Panc1 (cell line): ENCODE measurements at regions not wholly inside any gene's neighbourhood (a gene's known extent, or its start where the extent isn't known, plus 50 kb on each side); places are given as distances from the start of the nearest gene placed in this dataset.

Source experiments
- ATAC-seq: fragments of 200-7000 bp; cut with Tn5 transposase; 2 replicates; pipeline ENCODE4 v1.9.1; 2020; ENCODE audit warnings: mild to moderate bottlenecking, moderate library complexity
- BruUV-seq: library from RNA; stranded (reverse); fragments of 400-500 nt; replicated peaks from 2 replicates; lab custom pipeline; 2021; lab: Mats Ljungman, UMichigan
- CTCF ChIA-PET: fragments of 300-600 bp; sonication (Branson Sonifier 250); formaldehyde crosslinking; loops from one replicate; lab custom pipeline; 2022; ENCODE audit warnings: antibody characterized with exemption; lab: Charles Lee
- POLR2A ChIA-PET: fragments of 300-600 bp; sonication (Branson Sonifier 250); formaldehyde crosslinking; loops from one replicate; lab custom pipeline; 2022; ENCODE audit warnings: antibody characterized with exemption; lab: Charles Lee
- DNase-seq: peaks from one replicate; pipeline ENCODE4 v3.0.0-alpha.2; 2010; ENCODE audit warnings: low read depth, low spot score
- H3K27ac ChIP-seq: 2 replicates; pipeline ENCODE4 v1.5.1; 2011; ENCODE audit warnings: mild to moderate bottlenecking, low read length, inconsistent platforms
- H3K27me3 ChIP-seq: fragments of 200-500 bp; sonication (Bioruptor generic); 2 replicates; pipeline ENCODE4 v1.6.0; 2014; ENCODE audit warnings: low read length, inconsistent platforms; ENCODE audit not compliant: control insufficient read depth, insufficient read depth
- H3K36me3 ChIP-seq: fragments of 200-500 bp; sonication (Bioruptor generic); 2 replicates; pipeline ENCODE4 v1.5.1; 2014; ENCODE audit warnings: inconsistent platforms, mild to moderate bottlenecking, low read length, moderate library complexity; ENCODE audit not compliant: control insufficient read depth, insufficient read depth
- H3K4me1 ChIP-seq: 2 replicates; pipeline ENCODE4 v1.5.1; 2011; ENCODE audit warnings: inconsistent platforms, mild to moderate bottlenecking, low read length, moderate library complexity; ENCODE audit not compliant: control insufficient read depth, insufficient read depth
- H3K4me3 ChIP-seq, 2 experiments: 2 replicates each; pipeline ENCODE4 v1.5.1; 2011 to 2012; ENCODE audit warnings: low read depth in 2 of 2, low read length in 2 of 2, mild to moderate bottlenecking in 2 of 2, inconsistent platforms in 1 of 2, moderate library complexity in 1 of 2
- H3K9me3 ChIP-seq: fragments of 200-500 bp; sonication (Bioruptor generic); 2 replicates; pipeline ENCODE4 v1.5.1; 2014; ENCODE audit warnings: low read depth, mild to moderate bottlenecking, inconsistent platforms, low read length, moderate library complexity; ENCODE audit not compliant: control insufficient read depth, insufficient read depth
- POLR2AphosphoS5 ChIP-seq: IDR thresholded peaks from 2 replicates; pipeline ENCODE4 v1.6.1; 2012; ENCODE audit warnings: mild to moderate bottlenecking, low read depth, low read length, moderate library complexity
- REST ChIP-seq, 2 experiments: IDR thresholded peaks; 2 replicates each; pipeline ENCODE4 v1.6.1; 2011 to 2012; ENCODE audit warnings: low read depth in 2 of 2, control low read depth in 1 of 2, low read length in 1 of 2, mild to moderate bottlenecking in 1 of 2, moderate library complexity in 1 of 2; ENCODE audit not compliant: insufficient read depth in 1 of 2
- SIN3A ChIP-seq: IDR thresholded peaks from 2 replicates; pipeline ENCODE4 v1.6.1; 2012; ENCODE audit warnings: low read depth, mild to moderate bottlenecking, low read length, moderate library complexity, borderline replicate concordance; ENCODE audit not compliant: insufficient read depth
- TCF7L2 ChIP-seq: IDR thresholded peaks from 2 replicates; pipeline ENCODE4 v1.6.1; 2011; ENCODE audit warnings: mild to moderate bottlenecking, low read depth, low read length, inconsistent platforms
- in situ Hi-C: cut with HindIII; loops from 2 replicates; pipeline ENCODE4 v1.10.0; 2016; ENCODE audit warnings: low sequenced_read_pairs, low pct_unique_long_range_greater_than_20kb
- intact Hi-C: fragments of 100-400 bp; cut with micrococcal nuclease; formaldehyde crosslinking; loops from one replicate; pipeline ENCODE4 v1.10.0; 2022; ENCODE audit not compliant: unreplicated experiment
- TF ChIP-seq, protein P1 (sequence below): fragments of 450-650 bp; IDR thresholded peaks from 2 replicates; pipeline ENCODE4 v1.5.1; 2017; ENCODE audit warnings: mild to moderate bottlenecking

DNA sequence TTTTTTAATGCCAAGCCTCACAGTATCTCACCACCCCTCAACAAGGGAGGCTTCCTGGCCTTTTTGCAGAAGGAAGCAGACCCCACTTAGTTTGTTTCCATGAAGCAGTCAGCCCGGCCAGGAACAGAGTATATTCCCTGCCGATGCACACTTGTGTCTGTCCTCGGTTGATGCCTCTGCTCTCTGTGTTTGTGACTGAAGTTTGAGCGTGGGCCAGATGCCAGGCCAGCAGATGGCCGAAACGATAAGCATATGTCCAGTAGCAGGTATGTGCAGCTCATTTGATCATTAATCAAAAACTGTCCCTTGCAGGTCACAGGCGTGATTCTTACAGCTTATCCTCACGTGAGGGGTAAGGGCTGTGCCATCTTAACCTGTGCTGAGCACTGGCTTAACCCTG is 144.0 kb downstream of the IRS2 start:
- CTCF ChIA-PET, result no interaction called here

DNA sequence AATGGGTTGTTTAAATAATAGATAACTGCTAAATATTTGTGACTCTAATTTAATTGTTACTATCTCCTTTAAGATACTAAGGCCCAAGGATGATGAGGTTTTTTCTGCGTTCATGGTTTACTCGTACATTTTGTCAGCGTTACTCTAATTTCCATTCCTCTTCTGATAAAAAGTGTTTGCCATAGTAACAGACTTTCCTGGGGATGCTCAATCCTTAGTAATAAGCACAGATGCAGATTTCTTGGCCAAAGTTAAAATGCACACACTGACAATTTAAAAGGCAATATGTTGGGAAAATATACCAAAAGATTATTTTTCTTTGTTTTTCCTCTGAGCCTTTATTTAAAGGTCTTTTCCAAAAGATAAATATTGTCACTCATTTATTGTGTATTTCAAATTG is 149.6 kb downstream of the IRS2 start:
- BruUV-seq, result no TSS peak
- CTCF ChIA-PET, result no interaction called here

More for the DNA sequence above, 144.0 kb downstream of the IRS2 start:
- TF ChIP-seq SIN3A (no peak), TCF7L2 (no peak)
- no peaks in the 10 kb centered on the region for H3K27me3 ChIP-seq
- BruUV-seq, result no TSS peak
- H3K9me3 ChIP-seq, result no peaks in the 10 kb centered on the region
- H3K27ac ChIP-seq, result no peak overlapping the region
- in situ Hi-C loops, result no loop called here
- POLR2A ChIA-PET, result no interaction called here
- H3K4me1 ChIP-seq, result no peaks in the 10 kb centered on the region
- ATAC-seq (no peak), DNase-seq (no peak)
- intact Hi-C loops, result no loop called here
- H3K36me3 ChIP-seq, result no peaks in the 10 kb centered on the region
- no peak overlapping the region for H3K4me3 ChIP-seq

More for the DNA sequence above, 149.6 kb downstream of the IRS2 start:
- no peak overlapping the region for H3K27ac ChIP-seq
- POLR2A ChIA-PET, result no interaction called here
- TF ChIP-seq TCF7L2 (no peak), POLR2AphosphoS5 (no peak), SIN3A (no peak), REST (IDR thresholded peaks at IDR 0.05; ENCODE audit: insufficient read depth in 1 of 2, low read depth in 2 of 2, low read length in 1 of 2) (no peak)
- TF ChIP-seq, protein P1, sequence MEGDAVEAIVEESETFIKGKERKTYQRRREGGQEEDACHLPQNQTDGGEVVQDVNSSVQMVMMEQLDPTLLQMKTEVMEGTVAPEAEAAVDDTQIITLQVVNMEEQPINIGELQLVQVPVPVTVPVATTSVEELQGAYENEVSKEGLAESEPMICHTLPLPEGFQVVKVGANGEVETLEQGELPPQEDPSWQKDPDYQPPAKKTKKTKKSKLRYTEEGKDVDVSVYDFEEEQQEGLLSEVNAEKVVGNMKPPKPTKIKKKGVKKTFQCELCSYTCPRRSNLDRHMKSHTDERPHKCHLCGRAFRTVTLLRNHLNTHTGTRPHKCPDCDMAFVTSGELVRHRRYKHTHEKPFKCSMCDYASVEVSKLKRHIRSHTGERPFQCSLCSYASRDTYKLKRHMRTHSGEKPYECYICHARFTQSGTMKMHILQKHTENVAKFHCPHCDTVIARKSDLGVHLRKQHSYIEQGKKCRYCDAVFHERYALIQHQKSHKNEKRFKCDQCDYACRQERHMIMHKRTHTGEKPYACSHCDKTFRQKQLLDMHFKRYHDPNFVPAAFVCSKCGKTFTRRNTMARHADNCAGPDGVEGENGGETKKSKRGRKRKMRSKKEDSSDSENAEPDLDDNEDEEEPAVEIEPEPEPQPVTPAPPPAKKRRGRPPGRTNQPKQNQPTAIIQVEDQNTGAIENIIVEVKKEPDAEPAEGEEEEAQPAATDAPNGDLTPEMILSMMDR, result no peak
- in situ Hi-C loops (no loop called here), intact Hi-C loops (no loop called here)
- H3K36me3 ChIP-seq, result no peaks in the 10 kb centered on the region
- no peak overlapping the region for H3K4me3 ChIP-seq
- H3K27me3 ChIP-seq, result no peaks in the 10 kb centered on the region
- no peak for ATAC-seq
- H3K9me3 ChIP-seq, result no peaks in the 10 kb centered on the region
- no peaks in the 10 kb centered on the region for H3K4me1 ChIP-seq
- DNase-seq, result no peak
